H1 (cell line): ENCODE measurements at regions not wholly inside any gene's neighbourhood (a gene's known extent, or its start where the extent isn't known, plus 50 kb on each side); places are given as distances from the start of the nearest gene placed in this dataset.

Experiments used
- KDM4A ChIP-seq: IDR thresholded peaks from one replicate; pipeline ENCODE4 v1.7.1; 2012; ENCODE audit warnings: low read depth, mild to moderate bottlenecking, moderate library complexity, low read length, inconsistent platforms; ENCODE audit not compliant: severe bottlenecking
- POLR2AphosphoS5 ChIP-seq: IDR thresholded peaks from 2 replicates; pipeline ENCODE4 v1.6.1; 2011; ENCODE audit warnings: low read depth, low read length
- RNF2 ChIP-seq: fragments of 200-900, 300-1000 bp; sonication (generic); IDR thresholded peaks from 2 replicates; pipeline ENCODE4 v1.7.1; 2016; ENCODE audit warnings: borderline replicate concordance, low read depth, mild to moderate bottlenecking, antibody characterized with exemption, low read length; ENCODE audit not compliant: poor library complexity, severe bottlenecking; ENCODE audit errors: missing control alignments
- SIRT6 ChIP-seq: IDR thresholded peaks from one replicate; pipeline ENCODE4 v1.7.1; 2012; ENCODE audit warnings: low read length, inconsistent platforms
- SP4 ChIP-seq: IDR thresholded peaks from 2 replicates; pipeline ENCODE4 v1.6.1; 2012; ENCODE audit warnings: low read length, inconsistent platforms
- TBP ChIP-seq: IDR thresholded peaks from 2 replicates; pipeline ENCODE4 v1.6.1; 2011; ENCODE audit warnings: low read depth, low read length, improper control_type of control experiment
- TF ChIP-seq, protein P1 (sequence below): fragments of 300-600 bp; sonication (generic); IDR thresholded peaks from 2 replicates; pipeline ENCODE4 v1.7.1; 2012; ENCODE audit warnings: low read length, moderate library complexity, mild to moderate bottlenecking, inconsistent platforms; ENCODE audit not compliant: insufficient replicate concordance
- TF ChIP-seq, protein P2 (sequence below): IDR thresholded peaks from 2 replicates; pipeline ENCODE4 v1.6.1; 2012; ENCODE audit warnings: inconsistent platforms

DNA sequence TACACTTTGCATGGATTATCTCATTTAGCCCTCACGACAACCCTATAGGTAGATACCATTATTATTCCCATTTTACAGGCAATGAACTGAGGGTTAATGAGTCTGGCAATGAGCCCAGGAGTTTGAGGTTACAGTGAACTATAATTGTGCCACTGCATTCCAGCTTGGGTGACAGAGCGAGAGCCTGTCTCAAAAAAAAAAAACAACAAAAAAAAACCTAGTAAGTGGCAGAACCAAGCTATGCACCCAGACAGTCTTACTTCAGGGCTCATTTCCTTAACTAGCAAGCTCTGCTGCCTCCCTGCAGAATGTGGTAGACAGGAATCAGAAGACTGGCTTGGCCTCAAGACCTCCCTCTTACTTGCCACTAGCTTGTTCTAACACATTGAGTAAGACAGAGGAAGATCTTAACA lies 71.9 kb upstream of the RREB1 start (continued):
- TF ChIP-seq, protein P1, sequence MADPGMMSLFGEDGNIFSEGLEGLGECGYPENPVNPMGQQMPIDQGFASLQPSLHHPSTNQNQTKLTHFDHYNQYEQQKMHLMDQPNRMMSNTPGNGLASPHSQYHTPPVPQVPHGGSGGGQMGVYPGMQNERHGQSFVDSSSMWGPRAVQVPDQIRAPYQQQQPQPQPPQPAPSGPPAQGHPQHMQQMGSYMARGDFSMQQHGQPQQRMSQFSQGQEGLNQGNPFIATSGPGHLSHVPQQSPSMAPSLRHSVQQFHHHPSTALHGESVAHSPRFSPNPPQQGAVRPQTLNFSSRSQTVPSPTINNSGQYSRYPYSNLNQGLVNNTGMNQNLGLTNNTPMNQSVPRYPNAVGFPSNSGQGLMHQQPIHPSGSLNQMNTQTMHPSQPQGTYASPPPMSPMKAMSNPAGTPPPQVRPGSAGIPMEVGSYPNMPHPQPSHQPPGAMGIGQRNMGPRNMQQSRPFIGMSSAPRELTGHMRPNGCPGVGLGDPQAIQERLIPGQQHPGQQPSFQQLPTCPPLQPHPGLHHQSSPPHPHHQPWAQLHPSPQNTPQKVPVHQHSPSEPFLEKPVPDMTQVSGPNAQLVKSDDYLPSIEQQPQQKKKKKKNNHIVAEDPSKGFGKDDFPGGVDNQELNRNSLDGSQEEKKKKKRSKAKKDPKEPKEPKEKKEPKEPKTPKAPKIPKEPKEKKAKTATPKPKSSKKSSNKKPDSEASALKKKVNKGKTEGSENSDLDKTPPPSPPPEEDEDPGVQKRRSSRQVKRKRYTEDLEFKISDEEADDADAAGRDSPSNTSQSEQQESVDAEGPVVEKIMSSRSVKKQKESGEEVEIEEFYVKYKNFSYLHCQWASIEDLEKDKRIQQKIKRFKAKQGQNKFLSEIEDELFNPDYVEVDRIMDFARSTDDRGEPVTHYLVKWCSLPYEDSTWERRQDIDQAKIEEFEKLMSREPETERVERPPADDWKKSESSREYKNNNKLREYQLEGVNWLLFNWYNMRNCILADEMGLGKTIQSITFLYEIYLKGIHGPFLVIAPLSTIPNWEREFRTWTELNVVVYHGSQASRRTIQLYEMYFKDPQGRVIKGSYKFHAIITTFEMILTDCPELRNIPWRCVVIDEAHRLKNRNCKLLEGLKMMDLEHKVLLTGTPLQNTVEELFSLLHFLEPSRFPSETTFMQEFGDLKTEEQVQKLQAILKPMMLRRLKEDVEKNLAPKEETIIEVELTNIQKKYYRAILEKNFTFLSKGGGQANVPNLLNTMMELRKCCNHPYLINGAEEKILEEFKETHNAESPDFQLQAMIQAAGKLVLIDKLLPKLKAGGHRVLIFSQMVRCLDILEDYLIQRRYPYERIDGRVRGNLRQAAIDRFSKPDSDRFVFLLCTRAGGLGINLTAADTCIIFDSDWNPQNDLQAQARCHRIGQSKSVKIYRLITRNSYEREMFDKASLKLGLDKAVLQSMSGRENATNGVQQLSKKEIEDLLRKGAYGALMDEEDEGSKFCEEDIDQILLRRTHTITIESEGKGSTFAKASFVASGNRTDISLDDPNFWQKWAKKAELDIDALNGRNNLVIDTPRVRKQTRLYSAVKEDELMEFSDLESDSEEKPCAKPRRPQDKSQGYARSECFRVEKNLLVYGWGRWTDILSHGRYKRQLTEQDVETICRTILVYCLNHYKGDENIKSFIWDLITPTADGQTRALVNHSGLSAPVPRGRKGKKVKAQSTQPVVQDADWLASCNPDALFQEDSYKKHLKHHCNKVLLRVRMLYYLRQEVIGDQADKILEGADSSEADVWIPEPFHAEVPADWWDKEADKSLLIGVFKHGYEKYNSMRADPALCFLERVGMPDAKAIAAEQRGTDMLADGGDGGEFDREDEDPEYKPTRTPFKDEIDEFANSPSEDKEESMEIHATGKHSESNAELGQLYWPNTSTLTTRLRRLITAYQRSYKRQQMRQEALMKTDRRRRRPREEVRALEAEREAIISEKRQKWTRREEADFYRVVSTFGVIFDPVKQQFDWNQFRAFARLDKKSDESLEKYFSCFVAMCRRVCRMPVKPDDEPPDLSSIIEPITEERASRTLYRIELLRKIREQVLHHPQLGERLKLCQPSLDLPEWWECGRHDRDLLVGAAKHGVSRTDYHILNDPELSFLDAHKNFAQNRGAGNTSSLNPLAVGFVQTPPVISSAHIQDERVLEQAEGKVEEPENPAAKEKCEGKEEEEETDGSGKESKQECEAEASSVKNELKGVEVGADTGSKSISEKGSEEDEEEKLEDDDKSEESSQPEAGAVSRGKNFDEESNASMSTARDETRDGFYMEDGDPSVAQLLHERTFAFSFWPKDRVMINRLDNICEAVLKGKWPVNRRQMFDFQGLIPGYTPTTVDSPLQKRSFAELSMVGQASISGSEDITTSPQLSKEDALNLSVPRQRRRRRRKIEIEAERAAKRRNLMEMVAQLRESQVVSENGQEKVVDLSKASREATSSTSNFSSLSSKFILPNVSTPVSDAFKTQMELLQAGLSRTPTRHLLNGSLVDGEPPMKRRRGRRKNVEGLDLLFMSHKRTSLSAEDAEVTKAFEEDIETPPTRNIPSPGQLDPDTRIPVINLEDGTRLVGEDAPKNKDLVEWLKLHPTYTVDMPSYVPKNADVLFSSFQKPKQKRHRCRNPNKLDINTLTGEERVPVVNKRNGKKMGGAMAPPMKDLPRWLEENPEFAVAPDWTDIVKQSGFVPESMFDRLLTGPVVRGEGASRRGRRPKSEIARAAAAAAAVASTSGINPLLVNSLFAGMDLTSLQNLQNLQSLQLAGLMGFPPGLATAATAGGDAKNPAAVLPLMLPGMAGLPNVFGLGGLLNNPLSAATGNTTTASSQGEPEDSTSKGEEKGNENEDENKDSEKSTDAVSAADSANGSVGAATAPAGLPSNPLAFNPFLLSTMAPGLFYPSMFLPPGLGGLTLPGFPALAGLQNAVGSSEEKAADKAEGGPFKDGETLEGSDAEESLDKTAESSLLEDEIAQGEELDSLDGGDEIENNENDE: no peak
- no peak for TF ChIP-seq SIRT6
- TF ChIP-seq RNF2: no peak
- TF ChIP-seq POLR2AphosphoS5: no peak
- no peak for TF ChIP-seq KDM4A
- no peak for TF ChIP-seq TBP
- TF ChIP-seq, protein P2, sequence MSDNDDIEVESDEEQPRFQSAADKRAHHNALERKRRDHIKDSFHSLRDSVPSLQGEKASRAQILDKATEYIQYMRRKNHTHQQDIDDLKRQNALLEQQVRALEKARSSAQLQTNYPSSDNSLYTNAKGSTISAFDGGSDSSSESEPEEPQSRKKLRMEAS: no peak
- TF ChIP-seq SP4: no peak
